Medulla oblongata (tissue), 1 donor: ENCODE measurements at regions not wholly inside any gene's neighbourhood (a gene's known extent, or its start where the extent isn't known, plus 50 kb on each side); places are given as distances from the start of the nearest gene placed in this dataset.

Experiments used
- DNase-seq: peaks from one replicate; pipeline ENCODE4 v3.0.0-alpha.2; 2015; ENCODE audit errors: extremely low spot score

- no peak for DNase-seq
These were observed 290.9 kb downstream of the CDC5L start for GRCh38 chr6:44678252-44678935.

- no peak for DNase-seq
These were observed 292.1 kb downstream of the CDC5L start for GRCh38 chr6:44679438-44680201.

GRCh38 chr6:44680202-44680720, 292.8 kb downstream of the CDC5L start:
- no peak for DNase-seq

GRCh38 chr6:44681761-44682160, 294.3 kb downstream of the CDC5L start:
- no peak for DNase-seq

GRCh38 chr6:44682280-44682679, 294.8 kb downstream of the CDC5L start:
- DNase-seq, result no peak

GRCh38 chr6:44682987-44683779, 295.7 kb downstream of the CDC5L start:
- no peak for DNase-seq

GRCh38 chr6:44685213-44685612, 297.7 kb downstream of the CDC5L start:
- DNase-seq, result no peak

GRCh38 chr6:44696099-44696498, 308.6 kb downstream of the CDC5L start:
- DNase-seq, result no peak

- DNase-seq, result no peak
These were observed 309.2 kb downstream of the CDC5L start for GRCh38 chr6:44696686-44697085.

GRCh38 chr6:44697327-44697726, 309.8 kb downstream of the CDC5L start:
- DNase-seq, result no peak

- no peak for DNase-seq
These were observed 311.1 kb downstream of the CDC5L start for GRCh38 chr6:44698602-44699001.

- DNase-seq, result no peak
These were observed 311.6 kb downstream of the CDC5L start for GRCh38 chr6:44699082-44699481.

GRCh38 chr6:44699851-44700250, 312.3 kb downstream of the CDC5L start:
- DNase-seq, result no peak

- DNase-seq, result no peak
These were observed 312.9 kb downstream of the CDC5L start for GRCh38 chr6:44700422-44700821.

- no peak for DNase-seq
These were observed 313.6 kb downstream of the CDC5L start for GRCh38 chr6:44701038-44701636.

GRCh38 chr6:44701637-44702101, 314.2 kb downstream of the CDC5L start:
- DNase-seq, result no peak

GRCh38 chr6:44702292-44702691, 314.8 kb downstream of the CDC5L start:
- DNase-seq, result no peak

- DNase-seq, result no peak
These were observed 317.0 kb downstream of the CDC5L start for GRCh38 chr6:44704240-44705150.

- no peak for DNase-seq
These were observed 318.1 kb downstream of the CDC5L start for GRCh38 chr6:44705596-44705995.

GRCh38 chr6:44706011-44706410, 318.5 kb downstream of the CDC5L start:
- no peak for DNase-seq

GRCh38 chr6:44708208-44708607, 320.7 kb downstream of the CDC5L start:
- no peak for DNase-seq
